AG09309 (cell line): ENCODE measurements at regions not wholly inside any gene's neighbourhood (a gene's known extent, or its start where the extent isn't known, plus 50 kb on each side); places are given as distances from the start of the nearest gene placed in this dataset.
"Not testable (repeated sequence)": the region's sequence is repeated elsewhere in the genome, so short reads cannot be mapped to it uniquely, and the experiment has no call there.

Experiments used
- DNase-seq: peaks from one replicate; pipeline ENCODE4 v3.0.0-alpha.2; 2010; ENCODE audit warnings: low read depth
- H3K4me3 ChIP-seq: 2 replicates; pipeline ENCODE4 v1.5.1; 2011; ENCODE audit warnings: mild to moderate bottlenecking, low read depth, low read length, moderate library complexity; ENCODE audit not compliant: control insufficient read depth
- TF ChIP-seq, protein P1 (sequence below): IDR thresholded peaks from 2 replicates; pipeline ENCODE4 v1.5.1; 2011; ENCODE audit warnings: mild to moderate bottlenecking, low read depth, low read length, inconsistent platforms; ENCODE audit not compliant: insufficient read depth, control insufficient read depth; ENCODE audit errors: missing control alignments

DNA sequence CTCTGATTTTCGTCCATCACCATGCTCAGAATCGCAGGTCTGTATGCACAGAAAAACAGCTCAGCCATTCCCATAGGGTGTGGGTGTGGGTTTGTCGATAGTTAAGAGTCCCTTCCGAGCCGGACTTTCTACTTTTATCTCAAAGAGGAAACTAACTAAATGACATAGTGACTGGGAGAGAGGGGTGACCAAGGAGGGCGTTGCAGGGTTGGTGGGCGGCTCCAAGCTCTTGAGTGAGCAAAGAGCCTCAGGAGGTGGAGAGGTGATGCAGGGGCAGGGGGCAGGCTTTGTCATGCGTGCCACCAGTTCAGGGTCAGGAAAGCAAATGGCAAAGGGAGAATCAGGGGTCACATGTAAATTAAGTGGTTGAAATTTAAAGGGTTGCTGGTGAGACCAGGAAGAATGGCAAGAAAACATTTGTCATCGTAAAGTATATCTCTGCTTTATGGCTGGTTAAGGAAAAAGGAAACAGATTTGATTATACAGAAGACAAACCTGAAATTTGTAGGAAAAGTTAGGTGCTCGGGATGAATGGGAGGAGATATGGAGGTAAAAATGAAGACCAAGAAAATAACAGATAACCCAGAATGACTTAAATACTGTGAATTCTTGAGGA lies 249.0 kb downstream of the SETD4 start:
- DNase-seq, result no peak
- H3K4me3 ChIP-seq, result no peak overlapping the region
- TF ChIP-seq, protein P1, sequence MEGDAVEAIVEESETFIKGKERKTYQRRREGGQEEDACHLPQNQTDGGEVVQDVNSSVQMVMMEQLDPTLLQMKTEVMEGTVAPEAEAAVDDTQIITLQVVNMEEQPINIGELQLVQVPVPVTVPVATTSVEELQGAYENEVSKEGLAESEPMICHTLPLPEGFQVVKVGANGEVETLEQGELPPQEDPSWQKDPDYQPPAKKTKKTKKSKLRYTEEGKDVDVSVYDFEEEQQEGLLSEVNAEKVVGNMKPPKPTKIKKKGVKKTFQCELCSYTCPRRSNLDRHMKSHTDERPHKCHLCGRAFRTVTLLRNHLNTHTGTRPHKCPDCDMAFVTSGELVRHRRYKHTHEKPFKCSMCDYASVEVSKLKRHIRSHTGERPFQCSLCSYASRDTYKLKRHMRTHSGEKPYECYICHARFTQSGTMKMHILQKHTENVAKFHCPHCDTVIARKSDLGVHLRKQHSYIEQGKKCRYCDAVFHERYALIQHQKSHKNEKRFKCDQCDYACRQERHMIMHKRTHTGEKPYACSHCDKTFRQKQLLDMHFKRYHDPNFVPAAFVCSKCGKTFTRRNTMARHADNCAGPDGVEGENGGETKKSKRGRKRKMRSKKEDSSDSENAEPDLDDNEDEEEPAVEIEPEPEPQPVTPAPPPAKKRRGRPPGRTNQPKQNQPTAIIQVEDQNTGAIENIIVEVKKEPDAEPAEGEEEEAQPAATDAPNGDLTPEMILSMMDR, result no peak

DNA sequence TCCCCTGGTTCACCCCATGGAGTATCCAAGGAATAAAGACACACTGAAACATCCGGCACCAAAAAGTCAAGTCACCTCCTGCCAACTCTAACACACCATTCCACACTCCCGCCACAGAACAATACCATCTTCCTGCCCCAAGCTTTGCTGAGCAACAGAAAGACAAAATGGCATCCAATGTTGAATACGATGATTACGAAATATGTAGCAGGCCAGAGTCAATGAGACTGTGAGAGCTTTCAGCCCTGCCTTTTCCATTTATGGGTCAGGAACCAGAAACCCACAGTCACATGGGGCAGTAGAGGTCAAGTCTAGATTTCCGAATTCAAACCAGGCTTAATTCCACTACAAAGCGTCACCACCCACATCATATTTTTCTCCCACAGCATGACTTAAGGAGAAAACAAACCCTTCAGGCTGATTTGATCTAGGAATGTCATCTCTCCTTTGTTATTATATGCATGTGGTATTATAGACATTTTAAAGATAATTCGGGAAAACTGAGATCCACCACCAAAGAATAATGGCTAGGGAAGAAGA lies 249.8 kb downstream of the SETD4 start:
- no peak overlapping the region for H3K4me3 ChIP-seq
- TF ChIP-seq, protein P1, result no peak
- DNase-seq, result no peak

DNA sequence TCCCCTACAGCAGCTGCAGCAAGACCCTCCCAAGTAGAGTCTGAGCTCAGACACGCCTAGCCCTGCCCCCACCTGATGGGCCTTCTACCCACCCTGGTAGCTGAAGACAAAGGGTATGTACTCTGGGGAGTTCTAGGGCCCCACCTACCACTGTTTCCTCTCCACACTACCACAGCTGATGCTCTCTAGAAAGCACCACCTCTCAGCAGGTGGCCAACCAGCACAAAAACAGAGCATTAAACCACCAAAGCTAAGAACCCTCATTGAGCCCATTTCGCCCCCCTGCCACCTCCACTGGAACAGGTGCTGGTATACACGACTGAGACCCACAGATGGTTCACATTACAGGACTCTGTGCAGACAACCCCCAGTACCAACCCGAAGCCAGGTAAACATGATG lies 258.9 kb downstream of the SETD4 start:
- H3K4me3 ChIP-seq, result no peak overlapping the region
- TF ChIP-seq, protein P1, result no peak
- no peak for DNase-seq

DNA sequence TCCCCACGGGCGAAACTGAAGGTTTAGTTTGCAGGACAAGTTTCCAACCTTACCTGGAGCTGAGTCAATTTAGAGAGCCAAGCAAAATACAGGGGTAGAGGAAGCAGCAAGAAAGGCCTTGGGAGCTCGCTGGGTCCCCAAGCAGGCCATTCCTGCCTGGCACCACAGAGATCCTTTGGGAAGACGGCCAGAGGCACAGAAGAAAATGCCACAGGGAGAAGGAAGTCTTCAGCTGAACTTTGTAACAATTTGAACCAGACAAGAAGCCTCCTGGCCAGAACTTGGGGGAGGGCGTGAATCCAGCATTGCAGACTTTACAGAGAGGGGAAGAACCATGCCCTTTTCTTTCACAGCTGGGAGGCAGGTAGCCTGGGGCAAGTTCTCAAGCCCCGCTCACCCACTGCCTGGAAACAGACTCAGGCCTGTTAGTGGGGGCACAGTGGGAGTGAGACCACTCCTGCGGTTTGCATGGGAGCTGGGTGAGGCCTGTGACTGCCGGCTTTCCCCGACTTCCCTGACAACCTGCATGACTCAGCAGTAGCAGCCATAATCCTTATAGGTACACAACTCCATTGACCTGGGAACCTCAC lies 259.4 kb downstream of the SETD4 start:
- H3K4me3 ChIP-seq, DNase-seq: not testable (repeated sequence)

DNA sequence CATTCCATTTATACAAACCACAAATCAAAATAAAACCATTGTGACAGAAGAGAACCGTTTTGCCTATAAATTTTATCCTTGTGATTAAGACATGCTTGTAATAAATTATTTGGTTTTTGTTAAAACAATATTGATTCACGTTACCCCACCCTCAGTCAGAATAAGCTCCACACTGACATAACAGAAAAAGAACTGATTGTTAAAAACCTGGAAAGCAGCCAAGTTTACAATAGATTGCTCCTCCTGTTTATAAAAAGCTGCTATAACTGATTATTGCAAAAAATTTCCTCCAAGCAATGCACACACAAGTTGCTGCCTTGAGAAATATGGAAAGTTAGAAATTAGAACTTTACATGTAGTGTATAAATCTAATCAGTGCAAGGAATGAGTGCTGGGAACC lies 263.5 kb downstream of the SETD4 start:
- H3K4me3 ChIP-seq, result no peak overlapping the region
- TF ChIP-seq, protein P1, result no peak
- DNase-seq, result no peak

DNA sequence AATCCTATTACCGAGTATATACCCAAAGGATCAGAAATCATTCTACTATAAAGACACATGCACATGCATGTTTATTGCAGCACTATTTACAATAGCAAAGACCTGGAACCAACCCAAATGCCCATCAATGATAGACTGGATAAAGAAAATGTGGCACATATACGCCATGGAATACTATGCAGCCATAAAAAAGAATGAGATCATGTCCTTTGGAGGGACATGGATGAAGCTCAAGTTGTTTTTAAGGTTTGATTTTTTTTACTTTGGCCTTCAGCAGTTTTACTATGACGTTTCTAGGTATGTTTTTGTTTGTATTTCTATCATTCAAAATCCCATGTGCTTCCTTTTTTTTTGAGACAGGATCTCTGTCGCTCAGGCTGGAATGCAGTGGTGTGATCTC lies 265.8 kb downstream of the SETD4 start:
- not testable (repeated sequence) for H3K4me3 ChIP-seq, DNase-seq

DNA sequence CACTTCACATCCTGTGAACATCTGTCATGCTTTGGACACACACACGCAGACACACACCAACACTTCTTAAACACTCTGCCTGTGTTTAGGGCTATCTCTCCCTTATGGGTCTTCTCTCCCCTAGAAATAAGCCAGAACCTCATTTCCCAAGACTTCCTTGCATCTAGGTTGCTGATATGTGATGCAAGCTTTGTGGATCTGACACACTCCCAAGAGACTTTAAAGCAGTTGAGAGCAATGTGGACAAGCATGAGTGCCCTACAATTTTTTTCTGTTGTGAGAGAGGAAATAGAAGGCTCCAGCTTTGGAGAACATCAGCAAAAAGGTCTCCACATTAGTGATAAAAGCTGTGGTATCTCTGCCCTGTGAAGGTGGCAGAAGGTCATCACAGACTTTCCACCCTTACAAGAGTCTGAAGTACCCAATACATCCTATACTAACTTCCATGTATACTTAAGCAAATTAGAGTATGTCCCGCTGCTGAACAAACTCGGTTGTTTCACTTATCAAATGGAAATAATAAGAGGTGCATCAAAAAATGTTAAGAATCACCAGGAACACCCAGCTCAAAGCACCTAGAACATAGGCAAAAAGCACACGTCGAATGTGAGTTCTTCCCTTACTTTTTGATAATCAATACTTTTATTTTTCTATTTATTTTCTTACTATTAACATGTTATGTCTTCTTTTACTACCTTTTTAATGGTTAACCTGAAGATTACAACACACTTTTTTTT lies 267.6 kb downstream of the SETD4 start:
- H3K4me3 ChIP-seq, result no peak overlapping the region
- TF ChIP-seq, protein P1, result no peak
- no peak for DNase-seq
